GM18517 (cell line): ENCODE measurements at regions not wholly inside any gene's neighbourhood (a gene's known extent, or its start where the extent isn't known, plus 50 kb on each side); places are given as distances from the start of the nearest gene placed in this dataset.

Experiments
- ATAC-seq: cut with Tn5 transposase; IDR thresholded peaks from one replicate; pipeline ENCODE4 v1.9.1; 2021; ENCODE audit warnings: mild to moderate bottlenecking, moderate library complexity; ENCODE audit not compliant: unreplicated experiment

DNA sequence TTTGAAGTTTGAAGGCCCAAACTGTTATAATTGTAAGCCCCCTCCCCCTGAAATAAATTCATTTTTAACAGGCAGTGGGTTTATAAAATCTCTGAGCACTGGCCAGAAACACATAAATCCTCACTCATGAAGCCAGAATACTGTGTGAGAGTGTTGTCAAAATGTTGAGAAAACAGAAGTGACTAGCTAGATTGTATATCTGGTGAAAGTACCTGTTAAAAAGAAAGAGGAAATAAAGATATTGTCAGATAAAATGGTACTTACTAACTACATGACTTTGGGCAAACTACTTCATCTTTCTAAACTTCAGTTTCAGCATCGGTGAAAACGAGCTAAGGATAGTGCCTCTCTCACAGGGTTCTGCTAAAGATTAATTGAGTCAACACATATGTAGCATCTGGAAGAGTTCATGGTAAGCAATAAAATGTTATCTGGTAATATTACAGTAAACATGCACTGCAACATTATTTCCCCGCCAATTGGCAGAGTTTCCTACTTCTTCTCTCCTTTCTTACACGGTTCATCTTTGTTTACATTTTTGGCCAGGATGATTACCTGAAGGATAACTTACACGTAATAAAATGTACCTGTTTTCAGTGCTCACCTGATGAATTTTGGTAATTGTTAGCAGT lies 202.5 kb upstream of the CHRM2 start:
- ATAC-seq = no peak

- no peak for ATAC-seq
Observed at GRCh38 chr7:136664537-136664936, 203.9 kb upstream of the CHRM2 start.

DNA sequence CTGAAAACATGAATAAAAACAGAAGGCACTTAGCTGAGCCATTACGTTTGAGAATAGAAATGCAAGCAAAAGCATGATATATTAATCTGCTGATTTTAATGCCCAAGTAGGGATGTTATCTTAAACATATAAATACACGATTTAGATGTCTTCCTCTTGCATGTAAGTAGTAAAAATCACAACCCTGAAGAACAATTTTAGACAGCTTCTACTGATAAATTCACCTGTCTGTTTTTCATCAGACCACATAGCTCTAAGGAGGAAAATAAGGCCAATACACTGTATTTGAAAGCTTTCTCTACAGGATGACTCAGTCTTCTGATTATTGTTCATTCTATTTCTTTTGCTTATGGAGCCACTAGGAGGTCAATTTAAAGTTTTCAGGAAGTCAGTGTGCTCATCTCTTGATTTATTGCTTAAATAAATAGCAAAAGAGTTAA lies 210.9 kb upstream of the CHRM2 start:
- no peak for ATAC-seq

GRCh38 chr7:136656516-136656915 lies 211.9 kb upstream of the CHRM2 start:
- ATAC-seq = no peak

GRCh38 chr7:136655414-136655813 lies 213.0 kb upstream of the CHRM2 start:
- ATAC-seq = no peak

DNA sequence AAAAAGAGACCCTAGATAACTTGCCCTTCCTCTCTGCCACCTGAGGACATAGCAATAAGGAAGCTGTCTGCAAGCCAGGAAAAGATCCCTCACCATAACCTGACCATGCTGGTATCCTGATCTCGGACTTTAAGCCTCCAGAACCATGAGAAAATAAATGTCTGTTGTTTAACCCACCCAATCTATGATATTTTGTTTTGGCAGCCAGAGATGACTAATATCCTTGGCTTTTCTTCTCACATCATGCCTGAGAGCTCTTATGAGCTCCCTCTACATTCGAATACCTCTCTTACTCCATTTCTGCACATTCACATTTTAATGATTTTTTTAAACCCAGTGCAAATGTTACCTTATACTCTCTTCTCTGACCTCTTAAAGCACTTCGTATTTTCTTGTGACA lies 214.0 kb upstream of the CHRM2 start:
- ATAC-seq = no peak

GRCh38 chr7:136652635-136653370 lies 215.6 kb upstream of the CHRM2 start:
- no peak for ATAC-seq

- ATAC-seq = no peak
Observed at GRCh38 chr7:136640977-136641376, 227.5 kb upstream of the CHRM2 start.

GRCh38 chr7:136637813-136638212 lies 230.6 kb upstream of the CHRM2 start:
- no peak for ATAC-seq

DNA sequence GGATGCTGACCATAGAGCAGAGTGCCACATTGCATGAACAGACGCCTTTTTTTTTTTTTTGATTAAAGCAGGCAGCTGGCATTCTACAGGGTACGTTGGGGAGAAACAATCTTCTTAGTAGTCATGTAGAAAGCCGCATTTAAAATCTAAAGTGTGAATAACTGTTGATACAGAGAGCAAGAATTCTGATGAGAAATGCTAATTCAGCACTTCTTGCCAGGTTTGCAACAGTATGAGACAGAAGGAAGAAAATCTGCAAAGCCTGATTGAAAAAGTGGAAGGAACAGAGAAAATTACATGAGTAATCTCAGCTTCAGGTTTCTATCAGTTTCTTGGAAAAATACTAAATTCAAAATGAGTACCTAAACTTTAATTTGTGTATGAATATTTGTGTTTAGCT lies 232.7 kb upstream of the CHRM2 start:
- no peak for ATAC-seq

- no peak for ATAC-seq
Observed at GRCh38 chr7:136618818-136619217, 249.6 kb upstream of the CHRM2 start.

GRCh38 chr7:136617176-136617575 lies 251.3 kb upstream of the CHRM2 start:
- no peak for ATAC-seq

- ATAC-seq = no peak
Observed at GRCh38 chr7:136605532-136606329, 262.7 kb upstream of the CHRM2 start.

- no peak for ATAC-seq
Observed at GRCh38 chr7:136601772-136602171, 266.7 kb upstream of the CHRM2 start.

DNA sequence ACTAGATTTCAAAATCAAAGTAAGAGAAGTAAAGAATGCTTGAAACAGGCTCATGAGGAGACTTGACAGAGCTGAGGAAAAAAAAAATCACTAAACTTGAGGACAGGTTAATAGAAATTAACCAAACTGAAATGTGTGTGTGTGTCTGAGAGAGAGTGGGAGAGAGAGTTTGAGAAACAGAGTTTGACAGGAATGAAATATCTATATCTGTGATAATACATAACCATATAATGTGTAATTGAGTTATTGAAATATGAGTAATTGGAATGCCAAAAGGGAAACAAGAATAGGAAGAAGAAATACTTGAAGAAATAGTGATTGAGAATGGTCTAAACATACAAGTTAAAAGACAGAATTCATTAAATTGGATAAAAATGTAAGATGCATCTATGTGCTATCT lies 268.0 kb upstream of the CHRM2 start:
- no peak for ATAC-seq

GRCh38 chr7:136594739-136595144 lies 273.7 kb upstream of the CHRM2 start:
- no peak for ATAC-seq

DNA sequence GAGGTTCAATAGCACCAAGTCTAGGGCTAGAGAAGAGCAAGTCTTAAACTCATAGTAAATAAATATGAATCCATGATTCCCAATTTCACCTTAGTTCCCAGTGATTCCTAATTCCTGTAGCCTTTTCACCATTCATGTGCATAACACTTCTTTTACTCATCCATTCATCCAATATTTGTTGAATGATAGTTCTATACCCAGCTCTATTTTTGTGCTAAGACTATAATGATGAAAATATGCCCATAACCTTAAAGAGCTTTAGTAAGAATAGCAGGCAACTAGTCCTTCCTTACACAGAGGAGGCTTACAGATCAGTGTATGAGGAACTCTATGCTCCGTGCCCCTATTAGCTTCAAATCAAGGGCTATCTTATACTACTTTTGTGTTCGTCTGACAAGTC lies 280.2 kb upstream of the CHRM2 start:
- no peak for ATAC-seq

DNA sequence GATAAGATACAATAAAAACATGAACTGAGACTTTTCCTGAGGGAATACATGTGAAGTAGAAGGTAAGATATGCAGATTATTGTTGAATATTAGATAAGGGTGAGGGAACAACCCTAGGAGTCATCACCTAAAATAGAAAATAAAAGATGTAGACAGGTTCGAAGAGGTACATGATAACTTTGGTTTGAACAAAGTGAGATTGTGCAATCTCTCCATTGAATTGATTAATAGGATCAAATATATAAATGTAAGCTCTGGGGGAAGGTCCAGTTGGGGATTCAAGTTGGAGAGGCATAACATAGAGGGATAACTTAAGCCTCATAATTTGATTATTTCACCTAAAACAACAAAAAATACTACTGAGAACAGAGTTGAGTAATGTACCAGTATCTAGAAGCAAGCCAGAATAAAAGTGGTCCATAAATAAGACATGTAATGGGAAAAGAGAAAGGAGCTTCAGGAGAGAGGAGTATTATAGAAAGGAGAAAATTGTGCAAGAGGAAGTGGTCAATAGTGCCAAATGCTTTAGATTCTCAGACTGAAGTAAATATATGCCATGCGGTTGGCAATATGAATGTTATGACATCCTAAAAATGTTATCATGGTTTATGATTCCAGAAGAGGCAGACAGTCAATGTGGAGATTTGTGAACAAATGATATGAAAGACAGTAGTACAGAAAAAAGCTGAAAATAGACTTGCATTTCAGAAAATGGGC lies 282.3 kb upstream of the CHRM2 start:
- no peak for ATAC-seq

DNA sequence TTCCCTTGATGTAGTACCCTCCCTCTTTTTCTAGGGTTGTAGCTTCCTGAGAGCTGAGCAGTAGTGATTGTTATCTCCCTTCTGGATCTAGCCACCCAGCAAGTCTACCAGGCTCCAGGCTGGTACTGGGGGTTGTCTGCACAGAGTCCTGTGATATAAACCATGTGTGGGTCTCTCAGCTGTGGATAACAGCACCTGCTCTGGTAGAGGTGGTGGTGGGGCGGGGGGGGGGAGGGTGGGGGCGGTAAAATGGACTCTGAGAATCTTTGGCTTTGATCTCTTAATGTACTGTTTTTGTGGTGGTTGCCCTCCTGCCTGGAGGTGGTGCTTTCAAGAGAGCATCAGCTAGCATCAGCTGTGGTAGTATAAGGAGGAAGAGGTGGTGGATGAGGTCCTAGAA lies 302.0 kb upstream of the CHRM2 start:
- ATAC-seq = no peak

- no peak for ATAC-seq
Observed at GRCh38 chr7:136555933-136556332, 312.5 kb upstream of the CHRM2 start.

DNA sequence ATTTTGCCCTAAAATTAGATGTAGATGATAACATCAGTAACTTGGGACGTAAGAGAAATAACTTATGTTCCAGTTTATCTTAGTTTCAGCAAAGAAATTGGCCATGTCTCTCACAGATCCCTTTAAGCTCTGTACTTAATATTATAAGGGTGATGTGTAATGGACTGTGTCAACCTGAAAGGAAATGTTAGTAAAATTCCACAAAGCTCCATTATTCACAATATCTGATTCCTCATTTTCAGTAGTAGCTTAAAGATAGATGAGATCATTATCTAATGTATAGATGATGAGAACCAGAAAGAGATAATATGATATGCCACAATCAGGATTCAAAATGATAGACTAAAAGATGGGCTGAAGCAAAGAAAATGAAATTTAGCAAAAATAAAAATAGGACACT lies 316.8 kb upstream of the CHRM2 start:
- no peak for ATAC-seq
